Fibroblast of lung (primary cell): ENCODE measurements at regions not wholly inside any gene's neighbourhood (a gene's known extent, or its start where the extent isn't known, plus 50 kb on each side); places are given as distances from the start of the nearest gene placed in this dataset.

ENCODE experiments used
- DNase-seq, 2 donors: peaks; one replicate each; pipeline versions ENCODE4 v3.0.0 to v3.0.0-alpha.2; 2010; ENCODE audit warnings: low read depth in 2 of 2
- H2AFZ ChIP-seq: 2 replicates; pipeline ENCODE4 v1.5.1; 2012; ENCODE audit warnings: low read length, control low read depth, inconsistent platforms
- H3K27ac ChIP-seq: 2 replicates; pipeline ENCODE4 v1.5.1; 2011; ENCODE audit warnings: low read length, control low read depth; ENCODE audit not compliant: insufficient read depth
- H3K27me3 ChIP-seq: 2 replicates; pipeline ENCODE4 v1.5.1; 2011; ENCODE audit warnings: mild to moderate bottlenecking, low read length; ENCODE audit not compliant: control insufficient read depth, insufficient read depth
- H3K36me3 ChIP-seq: 2 replicates; pipeline ENCODE4 v1.5.1; 2011; ENCODE audit warnings: low read length; ENCODE audit not compliant: control insufficient read depth, insufficient read depth
- H3K4me1 ChIP-seq: 2 replicates; pipeline ENCODE4 v1.5.1; 2011; ENCODE audit warnings: low read length; ENCODE audit not compliant: control insufficient read depth, insufficient read depth; ENCODE audit errors: extremely low read depth
- H3K4me2 ChIP-seq: 2 replicates; pipeline ENCODE4 v1.5.1; 2011; ENCODE audit warnings: low read length, control low read depth; ENCODE audit not compliant: insufficient read depth; ENCODE audit errors: extremely low read depth
- H3K4me3 ChIP-seq, 4 experiments: fragments of 200-600 bp in 1 of 4; sonication (generic) in 1 of 4; replicated peaks in 1 of 4; 2 replicates each; pipeline ENCODE4 v1.5.1; 2011 to 2016; ENCODE audit warnings: low read length in 4 of 4, low read depth in 3 of 4, mild to moderate bottlenecking in 3 of 4, control low read depth in 2 of 4, inconsistent platforms in 1 of 4, mixed read lengths in 1 of 4; ENCODE audit not compliant: insufficient read depth in 1 of 4; ENCODE audit errors: control extremely low read depth in 1 of 4
- H3K79me2 ChIP-seq: 2 replicates; pipeline ENCODE4 v1.5.1; 2012; ENCODE audit warnings: mild to moderate bottlenecking, low read length, inconsistent platforms; ENCODE audit not compliant: control insufficient read depth, insufficient read depth
- H3K9ac ChIP-seq: 2 replicates; pipeline ENCODE4 v1.5.1; 2011; ENCODE audit warnings: mild to moderate bottlenecking, low read length, control low read depth; ENCODE audit not compliant: insufficient read depth
- H3K9me3 ChIP-seq: 2 replicates; pipeline ENCODE4 v1.5.1; 2012; ENCODE audit warnings: low read depth, low read length; ENCODE audit not compliant: control insufficient read depth, insufficient read depth
- H4K20me1 ChIP-seq: 2 replicates; pipeline ENCODE4 v1.5.1; 2011; ENCODE audit warnings: low read length; ENCODE audit not compliant: control insufficient read depth, insufficient read depth; ENCODE audit errors: extremely low read depth
- EZH2 ChIP-seq: IDR thresholded peaks from 2 replicates; pipeline ENCODE4 v1.5.1; 2012; ENCODE audit warnings: low read length, control low read depth, mild to moderate bottlenecking; ENCODE audit errors: missing control alignments
- TF ChIP-seq, protein P1 (sequence below), 2 donors: IDR thresholded peaks in 1 of 2; conservative IDR thresholded peaks in 1 of 2; 1 replicate in 1 of 2; 2 replicates in 1 of 2; pipeline ENCODE4 v1.5.1; 2011 to 2012; ENCODE audit warnings: low read length in 2 of 2, control low read depth in 1 of 2, inconsistent platforms in 1 of 2, low read depth in 1 of 2, mild to moderate bottlenecking in 1 of 2

DNA sequence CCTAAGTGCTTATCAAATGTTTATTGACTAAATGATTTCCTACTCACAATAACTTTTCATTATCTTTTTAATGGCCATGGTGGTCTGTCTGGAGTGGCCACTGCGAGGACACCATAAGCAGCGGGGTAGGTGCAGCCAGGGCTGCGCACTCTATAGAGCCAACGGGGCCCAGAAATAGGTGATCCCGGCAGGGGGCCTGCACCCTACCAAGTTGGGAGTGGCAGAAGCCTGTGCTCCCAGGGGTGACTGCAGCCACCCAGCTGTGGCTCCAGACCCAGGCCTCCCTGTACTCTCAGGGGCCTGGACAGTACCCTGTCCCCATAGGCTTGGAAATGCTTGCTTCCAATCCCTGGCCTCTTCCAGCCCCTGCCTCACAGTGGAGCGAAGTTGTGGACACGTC is 426.4 kb upstream of the FAT3 start:
- Histone ChIP-seq H4K20me1 (no peaks in the 10 kb centered on the region), H3K9ac (no peak overlapping the region), H3K27me3 (no peaks in the 10 kb centered on the region), H3K27ac (no peak overlapping the region), H2AFZ (no peak overlapping the region), H3K4me1 (no peaks in the 10 kb centered on the region), H3K9me3 (no peaks in the 10 kb centered on the region), H3K36me3 (no peaks in the 10 kb centered on the region), H3K4me2 (no peak overlapping the region), H3K4me3 (no peak overlapping the region), H3K79me2 (no peaks in the 10 kb centered on the region)
- no peak for DNase-seq
- TF ChIP-seq EZH2 = no peak

DNA sequence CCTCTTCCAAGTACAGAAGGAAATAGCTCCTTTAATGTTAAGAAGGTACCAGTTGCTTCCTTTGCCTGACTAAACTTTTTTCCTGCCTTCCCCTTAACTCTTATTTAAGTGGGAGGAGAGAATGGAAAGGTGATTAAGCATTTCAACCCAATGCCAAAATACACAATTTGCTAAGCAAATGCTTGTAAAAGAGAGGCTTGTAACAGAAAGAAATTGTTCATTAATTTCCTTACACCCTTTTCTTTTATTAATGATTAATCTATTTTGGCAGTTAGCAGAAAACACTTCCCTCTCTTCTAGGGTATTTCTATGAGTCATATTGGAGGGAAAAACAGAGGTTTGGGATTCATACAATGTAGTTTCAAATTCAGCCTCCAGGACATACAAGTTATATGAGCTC is 427.6 kb upstream of the FAT3 start:
- DNase-seq = peak; percentile 11 to 38
- TF ChIP-seq, protein P1, sequence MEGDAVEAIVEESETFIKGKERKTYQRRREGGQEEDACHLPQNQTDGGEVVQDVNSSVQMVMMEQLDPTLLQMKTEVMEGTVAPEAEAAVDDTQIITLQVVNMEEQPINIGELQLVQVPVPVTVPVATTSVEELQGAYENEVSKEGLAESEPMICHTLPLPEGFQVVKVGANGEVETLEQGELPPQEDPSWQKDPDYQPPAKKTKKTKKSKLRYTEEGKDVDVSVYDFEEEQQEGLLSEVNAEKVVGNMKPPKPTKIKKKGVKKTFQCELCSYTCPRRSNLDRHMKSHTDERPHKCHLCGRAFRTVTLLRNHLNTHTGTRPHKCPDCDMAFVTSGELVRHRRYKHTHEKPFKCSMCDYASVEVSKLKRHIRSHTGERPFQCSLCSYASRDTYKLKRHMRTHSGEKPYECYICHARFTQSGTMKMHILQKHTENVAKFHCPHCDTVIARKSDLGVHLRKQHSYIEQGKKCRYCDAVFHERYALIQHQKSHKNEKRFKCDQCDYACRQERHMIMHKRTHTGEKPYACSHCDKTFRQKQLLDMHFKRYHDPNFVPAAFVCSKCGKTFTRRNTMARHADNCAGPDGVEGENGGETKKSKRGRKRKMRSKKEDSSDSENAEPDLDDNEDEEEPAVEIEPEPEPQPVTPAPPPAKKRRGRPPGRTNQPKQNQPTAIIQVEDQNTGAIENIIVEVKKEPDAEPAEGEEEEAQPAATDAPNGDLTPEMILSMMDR (conservative IDR thresholded peaks at IDR 0.05 in 1 of 2, IDR thresholded peaks at IDR 0.05 in 1 of 2; ENCODE audit: low read depth in 1 of 2, low read length in 2 of 2) = no peak
- no peak for TF ChIP-seq EZH2
- H4K20me1 ChIP-seq = no peaks in the 10 kb centered on the region
- no peak overlapping the region for H3K4me2 ChIP-seq
- H3K9me3 ChIP-seq = no peaks in the 10 kb centered on the region
- no peaks in the 10 kb centered on the region for H3K79me2 ChIP-seq
- H3K4me1 ChIP-seq = no peaks in the 10 kb centered on the region
- no peak overlapping the region for H3K27ac ChIP-seq
- H3K27me3 ChIP-seq = no peaks in the 10 kb centered on the region
- H3K4me3 ChIP-seq = no peak overlapping the region
- no peaks in the 10 kb centered on the region for H3K36me3 ChIP-seq
- H3K9ac ChIP-seq = no peak overlapping the region
- H2AFZ ChIP-seq = no peak overlapping the region

DNA sequence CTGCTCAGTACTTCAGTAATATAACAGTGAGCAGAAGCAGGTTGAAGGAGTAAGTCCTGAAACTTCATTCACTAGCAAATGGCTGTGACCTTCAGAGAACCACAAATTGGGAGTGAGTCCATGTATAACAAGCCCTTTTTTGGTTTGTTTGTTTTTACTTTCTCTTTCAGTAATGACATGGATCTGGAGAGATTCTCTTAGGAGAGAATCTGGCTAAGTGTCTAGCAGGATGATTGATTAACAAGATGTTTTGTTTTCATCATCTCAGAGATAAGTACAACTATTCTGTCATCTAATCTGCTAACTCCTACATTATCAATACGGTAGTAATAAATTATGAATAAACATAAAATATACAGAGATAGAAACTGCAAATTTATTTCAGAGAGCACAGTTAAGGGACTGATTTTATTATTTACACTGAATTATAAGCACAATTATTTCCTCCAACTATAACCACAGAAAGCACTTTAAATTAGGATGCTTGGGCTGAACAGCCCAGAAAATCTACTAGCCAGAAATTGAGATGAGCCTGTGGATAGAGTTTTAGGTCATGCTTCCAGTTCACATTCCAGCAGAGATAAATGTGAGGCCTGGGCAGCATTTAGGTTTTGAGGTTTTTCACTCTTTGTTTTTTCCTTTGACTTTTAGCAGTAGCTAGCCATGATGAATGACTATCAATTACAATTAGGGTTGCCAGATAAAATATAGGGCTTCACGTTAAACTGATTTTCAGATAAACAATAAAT is 429.3 kb upstream of the FAT3 start:
- H3K79me2 ChIP-seq = no peaks in the 10 kb centered on the region
- H2AFZ ChIP-seq = no peak overlapping the region
- TF ChIP-seq, protein P1 (conservative IDR thresholded peaks at IDR 0.05 in 1 of 2, IDR thresholded peaks at IDR 0.05 in 1 of 2; ENCODE audit: low read depth in 1 of 2, low read length in 2 of 2) = no peak
- TF ChIP-seq EZH2 = no peak
- no peak overlapping the region for H3K4me2 ChIP-seq
- no peaks in the 10 kb centered on the region for H3K36me3 ChIP-seq
- no peak overlapping the region for H3K4me3 ChIP-seq
- no peak overlapping the region for H3K27ac ChIP-seq
- no peaks in the 10 kb centered on the region for H4K20me1 ChIP-seq
- H3K27me3 ChIP-seq = no peaks in the 10 kb centered on the region
- H3K9me3 ChIP-seq = no peaks in the 10 kb centered on the region
- no peak overlapping the region for H3K9ac ChIP-seq
- peak; percentile 61 to 68 for DNase-seq
- no peaks in the 10 kb centered on the region for H3K4me1 ChIP-seq
